K562 (cell line): ENCODE measurements at regions not wholly inside any gene's neighbourhood (a gene's known extent, or its start where the extent isn't known, plus 50 kb on each side); places are given as distances from the start of the nearest gene placed in this dataset.

ENCODE experiments used
- ATAC-seq: fragments of 200-7000 bp; cut with Tn5 transposase; 3 replicates; pipeline ENCODE4 v1.9.1; 2020; ENCODE audit warnings: moderate library complexity
- BruUV-seq: library from RNA; stranded (reverse); fragments of 400-500 nt; replicated peaks from 2 replicates; lab custom pipeline; 2021; lab: Mats Ljungman, UMichigan
- CTCF ChIA-PET: fragments of 300-600 bp; formaldehyde crosslinking; extraction: SDS; loops from one replicate; lab custom pipeline; 2021; ENCODE audit warnings: low intra/inter-chr PET ratio; lab: Yijun Ruan, JAX
- POLR2A ChIA-PET: fragments of 300-600, 350-650 bp; sonication (Branson Sonifier 250); formaldehyde crosslinking; extraction: SDS; loops from one replicate; lab custom pipeline; 2021; ENCODE audit warnings: antibody characterized with exemption, inconsistent platforms; lab: Yijun Ruan, JAX
- DNase-seq, 4 experiments: peaks; one replicate each; pipeline versions ENCODE4 v3.0.0 to v3.0.0-alpha.2; 2011 to 2018; ENCODE audit warnings: low spot score in 3 of 4, mixed read lengths in 3 of 4; ENCODE audit errors: extremely low read depth in 1 of 4
- FAIRE-seq: peaks from 2 replicates; lab custom pipeline; 2011; peaks lifted over from hg19 to GRCh38; lab: Jason Lieb, UNC
- H2AFZ ChIP-seq: 2 replicates; pipeline ENCODE4 v1.6.0; 2011; ENCODE audit warnings: low read depth, low read length, control low read depth, inconsistent platforms
- H3K27ac ChIP-seq: fragments of 200-600 bp; 3 replicates; pipeline ENCODE4 v1.8.0; 2011; ENCODE audit warnings: low read depth, mild to moderate bottlenecking, control low read depth, inconsistent platforms, low read length, moderate library complexity, mixed read lengths; ENCODE audit errors: extremely low read depth
- H3K27me3 ChIP-seq, 2 experiments: fragments of 300-600 bp in 1 of 2; 2 replicates in 1 of 2; 3 replicates in 1 of 2; pipeline versions ENCODE4 v1.6.0 to v1.8.0; 2011; ENCODE audit warnings: inconsistent platforms in 2 of 2, low read length in 2 of 2, mild to moderate bottlenecking in 1 of 2, mixed read lengths in 1 of 2, moderate library complexity in 1 of 2; ENCODE audit not compliant: control insufficient read depth in 2 of 2, insufficient read depth in 2 of 2
- H3K36me3 ChIP-seq: fragments of 300-600 bp; 3 replicates; pipeline ENCODE4 v1.8.0; 2011; ENCODE audit warnings: mild to moderate bottlenecking, low read length, inconsistent platforms; ENCODE audit not compliant: control insufficient read depth, insufficient read depth
- H3K4me1 ChIP-seq, 2 experiments: fragments of 200-600 bp in 1 of 2; replicated peaks in 1 of 2; 2 replicates in 1 of 2; 3 replicates in 1 of 2; pipeline versions ENCODE4 v1.5.1 to v1.8.0; 2011; ENCODE audit warnings: inconsistent platforms in 2 of 2, low read length in 2 of 2, mild to moderate bottlenecking in 1 of 2, mixed read lengths in 1 of 2, moderate library complexity in 1 of 2; ENCODE audit not compliant: control insufficient read depth in 2 of 2, insufficient read depth in 2 of 2
- H3K4me2 ChIP-seq: 2 replicates; pipeline ENCODE4 v1.6.1; 2011; ENCODE audit warnings: low read length, control low read depth, inconsistent platforms, mixed read lengths; ENCODE audit not compliant: insufficient read depth
- H3K4me3 ChIP-seq: fragments of 200-600 bp; sonication (generic), shearing (Covaris generic); 2 replicates; pipeline ENCODE4 v1.5.1; 2016; ENCODE audit warnings: control low read depth, inconsistent platforms
- H3K79me2 ChIP-seq: fragments of 200-600 bp; 3 replicates; pipeline ENCODE4 v1.8.0; 2011; ENCODE audit warnings: low read length, inconsistent platforms; ENCODE audit not compliant: control insufficient read depth, insufficient read depth
- H3K9ac ChIP-seq, 2 experiments: 2 replicates each; pipeline versions ENCODE4 v1.6.0 to v1.6.1; 2011; ENCODE audit warnings: low read depth in 2 of 2, low read length in 2 of 2, control low read depth in 1 of 2, inconsistent platforms in 1 of 2, mild to moderate bottlenecking in 1 of 2, mixed read lengths in 1 of 2; ENCODE audit not compliant: insufficient read depth in 1 of 2
- H3K9me1 ChIP-seq: one replicate; pipeline ENCODE4 v1.6.0; 2011; ENCODE audit warnings: inconsistent platforms, mild to moderate bottlenecking, low read length, moderate library complexity; ENCODE audit not compliant: control insufficient read depth, insufficient read depth
- H3K9me3 ChIP-seq: replicated peaks from 2 replicates; pipeline ENCODE4 v1.5.1; 2011; ENCODE audit warnings: low read depth, low read length, inconsistent platforms; ENCODE audit not compliant: control insufficient read depth, insufficient read depth
- H4K20me1 ChIP-seq: replicated peaks from 2 replicates; pipeline ENCODE4 v1.6.1; 2011; ENCODE audit warnings: low read length, inconsistent platforms, mixed read lengths; ENCODE audit not compliant: control insufficient read depth, insufficient read depth
- BRD4 ChIP-seq: fragments of 200-600 bp; sonication (generic); IDR thresholded peaks from 2 replicates; pipeline ENCODE4 v1.6.1; 2017; ENCODE audit warnings: inconsistent platforms
- IRF2 ChIP-seq: sonication (generic); formaldehyde crosslinking; IDR thresholded peaks from 2 replicates; pipeline ENCODE4 v1.8.1; 2022; ENCODE audit warnings: mild to moderate bottlenecking, missing genetic modification reagents
- MCM5 ChIP-seq: fragments of 450-650 bp; IDR thresholded peaks from 2 replicates; pipeline ENCODE4 v1.6.1; 2016; ENCODE audit warnings: low read depth
- MXI1 ChIP-seq: IDR thresholded peaks from 2 replicates; pipeline ENCODE4 v1.6.1; 2011; ENCODE audit warnings: low read depth, mild to moderate bottlenecking, improper control_type of control experiment, low read length
- NR2F6 ChIP-seq: fragments of 450-650 bp; formaldehyde crosslinking; IDR thresholded peaks from 2 replicates; pipeline ENCODE4 v1.4.0; 2020; ENCODE audit warnings: mild to moderate bottlenecking
- SUPT5H ChIP-seq: fragments of 450-650 bp; IDR thresholded peaks from 2 replicates; pipeline ENCODE4 v1.6.1; 2016
- TBL1XR1 ChIP-seq, 2 experiments: IDR thresholded peaks; 2 replicates each; pipeline ENCODE4 v1.6.1; 2012; ENCODE audit warnings: improper control_type of control experiment in 2 of 2, low read length in 2 of 2, mild to moderate bottlenecking in 1 of 2
- TEAD4 ChIP-seq, 2 experiments: sonication (generic) in 1 of 2; formaldehyde crosslinking in 1 of 2; IDR thresholded peaks; 2 replicates each; pipeline versions ENCODE4 v1.6.1 to v1.8.0; 2012 to 2022; ENCODE audit warnings: borderline replicate concordance in 1 of 2, inconsistent platforms in 1 of 2, low read length in 1 of 2, mild to moderate bottlenecking in 1 of 2, missing genetic modification reagents in 1 of 2
- XRCC5 ChIP-seq: fragments of 200-400 bp; formaldehyde crosslinking; IDR thresholded peaks from 2 replicates; pipeline ENCODE4 v1.6.1; 2017; ENCODE audit warnings: low read depth, mild to moderate bottlenecking, low read length
- ZBTB34 ChIP-seq: fragments of 250-450 bp; sonication (Bioruptor Pico); IDR thresholded peaks from 2 replicates; pipeline ENCODE4 v1.8.0; 2021; ENCODE audit warnings: mild to moderate bottlenecking, moderate library complexity
- ZNF384 ChIP-seq: IDR thresholded peaks from 2 replicates; pipeline ENCODE4 v1.6.1; 2012; ENCODE audit warnings: low read depth, low read length, improper control_type of control experiment
- in situ Hi-C: fragments of 300-500 bp; cut with MboI; formaldehyde crosslinking; loops from 4 replicates; pipeline ENCODE4 v1.15.0; 2018; ENCODE audit warnings: inconsistent platforms, mixed read lengths
- intact Hi-C: fragments of 100-400 bp; cut with micrococcal nuclease; formaldehyde crosslinking; loops from 2 replicates; pipeline ENCODE4 v1.14.2; 2022
- TF ChIP-seq, protein P1 (sequence below), 2 experiments: IDR thresholded peaks in 1 of 2; conservative IDR thresholded peaks in 1 of 2; 2 replicates each; pipeline ENCODE4 v1.6.1; 2016; ENCODE audit warnings: low read depth in 2 of 2, mild to moderate bottlenecking in 1 of 2, missing compliant biosample characterization in 1 of 2, missing genetic modification characterization in 1 of 2, moderate library complexity in 1 of 2
- TF ChIP-seq, protein P2 (sequence below): sonication (generic); IDR thresholded peaks from 2 replicates; pipeline ENCODE4 v1.6.1; 2016

- FAIRE-seq = no peak
These were observed 187.1 kb upstream of the AGTR1 start for GRCh38 chr3:148510561-148510960.

DNA sequence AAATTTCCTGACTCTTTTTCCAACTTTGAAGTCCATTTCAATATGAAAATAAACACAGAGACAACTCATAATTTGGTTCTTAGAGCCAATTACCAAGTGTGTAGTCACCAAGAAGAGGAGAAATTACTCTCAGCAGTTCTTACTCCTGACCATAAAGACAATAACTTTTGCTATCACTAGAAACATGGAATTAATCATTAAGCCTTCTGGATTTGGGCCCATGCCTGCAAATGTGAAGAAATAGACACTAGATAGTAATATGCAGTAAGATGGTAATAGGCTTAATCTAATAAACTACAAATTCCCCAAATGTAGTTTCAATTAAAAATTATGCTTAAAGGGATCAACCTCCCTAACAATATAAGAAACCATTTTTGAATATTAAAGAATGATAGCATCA is 185.1 kb upstream of the AGTR1 start:
- Histone ChIP-seq H3K27me3 (no peaks in the 10 kb centered on the region), H3K9me1 (no peaks in the 10 kb centered on the region), H3K27ac (no peak overlapping the region), H3K4me2 (no peak overlapping the region), H3K4me3 (no peak overlapping the region), H2AFZ (no peak overlapping the region), H3K9me3 (0 out of 2 replicates have a peak, but pooled peaks cover 2% of the 10 kb centered on the region), H3K4me1 (no peaks in the 10 kb centered on the region), H3K9ac (no peak overlapping the region), H4K20me1 (no peaks in the 10 kb centered on the region), H3K36me3 (no peaks in the 10 kb centered on the region), H3K79me2 (no peaks in the 10 kb centered on the region)
- ATAC-seq (no peak), DNase-seq (no peak), FAIRE-seq (no peak)
- POLR2A ChIA-PET = no interaction called here
- in situ Hi-C loops (no loop called here), intact Hi-C loops (no loop called here)
- no TSS peak for BruUV-seq
- CTCF ChIA-PET = no interaction called here
- TF ChIP-seq XRCC5 (no peak), ZBTB34 (CRISPR knock-in tag) (no peak), IRF2 (CRISPR knock-in tag) (no peak), SUPT5H (no peak), MXI1 (no peak), BRD4 (no peak), ZNF384 (no peak), TEAD4 (IDR thresholded peaks at IDR 0.05; ENCODE audit: low read length) (no peak), TEAD4 (CRISPR knock-in tag; IDR thresholded peaks at IDR 0.05; ENCODE audit: borderline replicate concordance) (no peak)
- TF ChIP-seq, protein P1, sequence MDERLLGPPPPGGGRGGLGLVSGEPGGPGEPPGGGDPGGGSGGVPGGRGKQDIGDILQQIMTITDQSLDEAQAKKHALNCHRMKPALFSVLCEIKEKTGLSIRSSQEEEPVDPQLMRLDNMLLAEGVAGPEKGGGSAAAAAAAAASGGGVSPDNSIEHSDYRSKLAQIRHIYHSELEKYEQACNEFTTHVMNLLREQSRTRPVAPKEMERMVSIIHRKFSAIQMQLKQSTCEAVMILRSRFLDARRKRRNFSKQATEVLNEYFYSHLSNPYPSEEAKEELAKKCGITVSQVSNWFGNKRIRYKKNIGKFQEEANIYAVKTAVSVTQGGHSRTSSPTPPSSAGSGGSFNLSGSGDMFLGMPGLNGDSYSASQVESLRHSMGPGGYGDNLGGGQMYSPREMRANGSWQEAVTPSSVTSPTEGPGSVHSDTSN (CRISPR knock-in tag; IDR thresholded peaks at IDR 0.05; ENCODE audit: low read depth) = no peak
- TF ChIP-seq, protein P1 (tag; conservative IDR thresholded peaks at IDR 0.05; ENCODE audit: low read depth) = no peak

More at GRCh38 chr3:148510561-148510960, 187.1 kb upstream of the AGTR1 start:
- H4K20me1 ChIP-seq = no peaks in the 10 kb centered on the region
- no peak overlapping the region for H3K9ac ChIP-seq
- intact Hi-C loops = no loop called here
- H3K4me3 ChIP-seq = no peak overlapping the region
- H3K4me1 ChIP-seq = no peaks in the 10 kb centered on the region
- no peaks in the 10 kb centered on the region for H3K27me3 ChIP-seq
- BruUV-seq = no TSS peak
- ChIA-PET CTCF (no interaction called here), POLR2A (no interaction called here)
- H3K9me1 ChIP-seq = no peaks in the 10 kb centered on the region
- TF ChIP-seq, protein P2, sequence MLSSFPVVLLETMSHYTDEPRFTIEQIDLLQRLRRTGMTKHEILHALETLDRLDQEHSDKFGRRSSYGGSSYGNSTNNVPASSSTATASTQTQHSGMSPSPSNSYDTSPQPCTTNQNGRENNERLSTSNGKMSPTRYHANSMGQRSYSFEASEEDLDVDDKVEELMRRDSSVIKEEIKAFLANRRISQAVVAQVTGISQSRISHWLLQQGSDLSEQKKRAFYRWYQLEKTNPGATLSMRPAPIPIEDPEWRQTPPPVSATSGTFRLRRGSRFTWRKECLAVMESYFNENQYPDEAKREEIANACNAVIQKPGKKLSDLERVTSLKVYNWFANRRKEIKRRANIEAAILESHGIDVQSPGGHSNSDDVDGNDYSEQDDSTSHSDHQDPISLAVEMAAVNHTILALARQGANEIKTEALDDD = no peak
- TF ChIP-seq MCM5 = no peak
- no peak for TF ChIP-seq TBL1XR1 (IDR thresholded peaks at IDR 0.05; ENCODE audit: low read length in 2 of 2)
- no peak for TF ChIP-seq NR2F6 (CRISPR knock-in tag)
- 0 out of 2 replicates have a peak, but pooled peaks cover 2% of the 10 kb centered on the region for H3K9me3 ChIP-seq
- no peaks in the 10 kb centered on the region for H3K79me2 ChIP-seq
- DNase-seq (no peak), ATAC-seq (no peak)
- no peak overlapping the region for H3K4me2 ChIP-seq
- H2AFZ ChIP-seq = no peak overlapping the region
- in situ Hi-C loops = no loop called here
- no peak overlapping the region for H3K27ac ChIP-seq
- no peaks in the 10 kb centered on the region for H3K36me3 ChIP-seq
